ENCODE measurements at regions not wholly inside any gene's neighbourhood (a gene's known extent, or its start where the extent isn't known, plus 50 kb on each side); places are given as distances from the start of the nearest gene placed in this dataset.

- DNase-seq (ENCODE audit: extremely low spot score): no peak
- ChIA-PET POLR2A (interaction anchor here (2.5 kb wide), 1 partner anchor 9 kb away, joined by 9 read pairs; no protein-coding TSS in a partner anchor), CTCF (interaction anchor here (1.1 kb wide), 1 partner anchor 67 kb away, joined by 5 read pairs; no protein-coding TSS in a partner anchor)
- TF ChIP-seq L3MBTL2 (conservative IDR thresholded peaks at IDR 0.05): 0 out of 2 replicates have a peak, but pooled peaks have one; percentile 18
- TF ChIP-seq CTBP1 (IDR thresholded peaks at IDR 0.05; ENCODE audit: borderline replicate concordance): no peak
Observed at GRCh38 chr2:55102056-55102812, 52.0 kb upstream of the RTN4 start.

- ChIA-PET POLR2A (interaction anchor here (1.3 to 2.5 kb wide), 2 partner anchors 10 to 51 kb away, joined by 5 to 9 read pairs; partner anchors contain the start of gene RTN4), CTCF (interaction anchor here (1.3 kb wide), 2 partner anchors 10 to 28 kb away, joined by 3 read pairs; no protein-coding TSS in a partner anchor)
- DNase-seq (ENCODE audit: extremely low spot score): no peak
- no peak for TF ChIP-seq SP1 (IDR thresholded peaks at IDR 0.05)
- TF ChIP-seq FOXM1 (IDR thresholded peaks at IDR 0.05; ENCODE audit: borderline replicate concordance): no peak
- TF ChIP-seq CTBP1 (IDR thresholded peaks at IDR 0.05; ENCODE audit: borderline replicate concordance): no peak
- TF ChIP-seq L3MBTL2 (conservative IDR thresholded peaks at IDR 0.05): no peak
- no peak for TF ChIP-seq FOXA1 (IDR thresholded peaks at IDR 0.05)
- TF ChIP-seq SUZ12 (IDR thresholded peaks at IDR 0.05): no peak
- TF ChIP-seq LEF1 (IDR thresholded peaks at IDR 0.05; ENCODE audit: borderline replicate concordance): no peak
- no peak for TF ChIP-seq FOXK2 (IDR thresholded peaks at IDR 0.05)
- TF ChIP-seq NFRKB (IDR thresholded peaks at IDR 0.05): no peak
- no peak for TF ChIP-seq ZNF384 (IDR thresholded peaks at IDR 0.05)
- TF ChIP-seq TARDBP (IDR thresholded peaks at IDR 0.05): no peak
Observed at GRCh38 chr2:55101466-55101865, 51.2 kb upstream of the RTN4 start.

- no peak for TF ChIP-seq NFRKB (IDR thresholded peaks at IDR 0.05)
- no peak for TF ChIP-seq PKNOX1 (IDR thresholded peaks at IDR 0.05)
- TF ChIP-seq ELF4 (IDR thresholded peaks at IDR 0.05): no peak
- no peak for TF ChIP-seq FOXM1 (IDR thresholded peaks at IDR 0.05; ENCODE audit: borderline replicate concordance)
- no peak for TF ChIP-seq LEF1 (IDR thresholded peaks at IDR 0.05; ENCODE audit: borderline replicate concordance)
- no peak for TF ChIP-seq SP1 (IDR thresholded peaks at IDR 0.05)
- TF ChIP-seq TARDBP (IDR thresholded peaks at IDR 0.05): no peak
- ChIA-PET POLR2A (interaction anchor here (1.2 to 2.5 kb wide), 3 partner anchors 9 to 50 kb away, joined by 3 to 9 read pairs (median 5); partner anchors contain the start of gene RTN4), CTCF (interaction anchor here (0.7 to 1.3 kb wide), 4 partner anchors 11 to 1595 kb away, joined by 3 to 4 read pairs (median 3); no protein-coding TSS in a partner anchor)
- no peak for DNase-seq (ENCODE audit: extremely low spot score)
Observed at GRCh38 chr2:55099878-55100820, 49.9 kb upstream of the RTN4 start.

All from HEK293T (cell line).